GM21515 (cell line): ENCODE measurements at regions not wholly inside any gene's neighbourhood (a gene's known extent, or its start where the extent isn't known, plus 50 kb on each side); places are given as distances from the start of the nearest gene placed in this dataset.

ENCODE experiments used
- ATAC-seq: cut with Tn5 transposase; IDR thresholded peaks from one replicate; pipeline ENCODE4 v1.9.1; 2021; ENCODE audit not compliant: unreplicated experiment

DNA sequence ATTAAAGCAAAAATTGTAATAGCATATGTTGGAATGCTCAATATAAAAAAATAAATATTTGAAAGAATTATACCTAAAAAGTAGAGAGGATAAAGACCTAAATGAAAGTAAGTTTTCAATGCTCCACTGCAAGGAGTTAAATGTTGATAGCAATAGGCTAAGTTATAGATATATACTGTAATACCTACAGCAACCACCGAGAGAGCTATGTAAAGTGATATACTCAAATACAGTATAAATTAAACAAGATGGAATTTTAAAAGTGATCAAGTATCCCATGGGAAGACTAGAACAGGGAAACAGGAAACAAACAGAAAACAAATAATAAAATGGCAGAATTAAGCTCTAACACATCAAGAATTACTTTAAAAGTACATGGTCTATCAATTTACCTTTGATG lies 73.9 kb downstream of the CASP3 start:
- ATAC-seq: no peak

DNA sequence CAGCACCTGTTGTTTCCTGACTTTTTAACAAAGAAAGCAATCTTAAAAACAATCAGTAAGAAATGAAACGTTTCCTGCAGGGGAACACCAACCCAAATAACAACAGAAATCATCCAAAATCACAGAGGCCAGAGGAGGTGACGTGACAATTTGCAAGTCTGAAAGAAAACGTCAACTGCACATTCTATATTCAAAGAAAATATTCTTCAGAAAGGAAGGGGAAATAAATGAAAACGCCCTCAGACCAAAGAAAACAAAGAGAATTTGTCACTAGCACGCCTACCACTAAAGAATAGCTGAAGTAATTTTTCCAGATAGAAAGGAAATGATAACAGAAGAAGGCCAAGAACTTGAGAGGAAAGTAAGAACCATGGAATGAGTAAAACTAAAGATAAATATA lies 74.4 kb downstream of the CASP3 start:
- ATAC-seq: no peak

DNA sequence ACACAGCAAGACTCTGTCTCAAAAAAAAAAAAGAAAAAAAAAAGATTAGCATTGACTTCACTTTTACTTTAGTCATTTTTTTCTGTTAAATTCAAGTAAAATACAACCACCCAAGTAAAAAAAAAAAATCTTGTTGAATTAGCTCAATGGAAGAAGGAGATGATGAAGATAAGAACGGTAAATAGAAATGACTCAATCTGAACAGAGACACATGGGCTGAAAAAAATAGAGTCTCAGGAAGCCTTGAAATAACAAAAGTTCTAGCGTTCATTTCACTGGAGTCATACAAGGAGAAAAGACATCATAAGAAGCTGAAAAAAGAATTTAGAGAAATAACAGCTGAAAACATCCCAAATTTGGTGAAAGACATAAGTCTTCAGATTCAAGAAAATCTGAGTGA lies 75.5 kb downstream of the CASP3 start:
- no peak for ATAC-seq

DNA sequence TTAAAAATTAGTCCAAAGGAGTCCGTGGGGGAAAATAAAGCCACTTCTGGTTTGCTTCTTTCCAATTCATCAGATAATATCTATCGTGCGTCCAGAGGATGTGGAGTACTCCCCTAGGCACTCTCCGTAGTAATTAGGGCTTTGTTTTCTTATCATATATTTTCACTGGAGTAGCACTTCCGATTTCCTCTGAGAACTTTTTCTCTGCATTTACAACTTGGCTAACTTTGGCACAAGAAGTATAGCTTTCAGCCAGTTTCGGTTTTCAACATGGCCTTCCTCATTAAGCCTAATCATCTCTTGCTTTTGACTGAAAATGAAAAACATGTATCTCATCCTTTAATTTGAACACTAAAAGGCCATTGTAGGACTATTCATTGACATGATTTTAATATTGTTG lies 80.5 kb downstream of the CASP3 start:
- ATAC-seq: no peak

DNA sequence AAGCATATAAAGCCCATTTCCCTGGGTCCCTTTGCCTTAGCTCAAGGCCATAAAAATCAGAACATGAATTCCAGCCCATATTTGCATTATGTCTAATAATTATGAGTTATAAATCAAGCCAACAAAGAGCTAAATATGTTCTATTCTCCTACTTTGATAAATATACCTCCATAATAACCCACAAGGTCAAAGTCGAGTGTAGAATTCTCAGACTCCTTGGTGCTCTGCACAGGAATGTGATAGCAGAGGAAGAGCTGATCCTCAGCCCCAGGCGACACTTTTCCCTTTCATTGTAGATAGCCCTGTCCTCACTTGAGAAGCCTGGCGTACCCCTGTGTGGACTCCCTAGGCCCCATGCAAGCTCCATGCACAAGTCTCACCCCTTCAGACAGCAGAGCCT lies 85.6 kb downstream of the CASP3 start:
- no peak for ATAC-seq

DNA sequence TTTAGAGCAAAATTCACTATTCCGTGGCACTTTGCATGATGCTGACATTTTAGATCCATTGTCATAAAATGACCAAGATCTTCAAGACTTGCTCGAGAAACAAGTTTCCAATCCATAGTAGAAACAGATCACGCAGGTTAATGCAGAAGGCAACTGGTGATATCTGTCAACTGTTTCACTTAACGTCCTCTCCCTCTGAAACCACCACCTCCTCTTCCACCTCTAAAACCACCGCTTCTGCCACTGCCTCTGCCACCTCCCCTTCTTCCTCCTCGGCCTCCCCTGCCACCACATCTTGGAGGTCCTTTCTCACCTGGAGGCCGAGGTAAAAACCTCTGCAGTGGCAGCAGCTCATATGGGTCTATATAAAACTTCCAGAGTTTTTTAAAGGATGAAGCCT lies 84.6 kb upstream of the IRF2 start:
- no peak for ATAC-seq

DNA sequence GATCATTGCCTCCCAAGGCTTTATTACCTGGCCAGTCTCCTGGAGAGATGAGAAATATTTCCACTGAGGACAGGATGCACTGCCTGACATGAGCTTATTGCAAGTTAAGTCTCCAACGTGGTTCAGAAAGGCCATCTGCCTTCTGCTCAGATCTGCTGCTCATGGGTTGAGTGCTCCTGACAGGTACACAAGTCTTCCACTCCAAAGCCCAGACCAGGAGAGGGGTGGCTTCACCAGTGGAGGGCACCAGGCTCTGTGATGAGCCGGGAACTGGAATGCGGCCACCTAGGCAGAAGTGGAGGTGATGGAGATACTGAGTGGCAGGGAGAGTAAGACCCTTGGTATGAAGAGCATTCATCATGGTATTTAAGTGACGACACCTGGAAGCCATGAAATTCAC lies 79.5 kb upstream of the IRF2 start:
- ATAC-seq: no peak

DNA sequence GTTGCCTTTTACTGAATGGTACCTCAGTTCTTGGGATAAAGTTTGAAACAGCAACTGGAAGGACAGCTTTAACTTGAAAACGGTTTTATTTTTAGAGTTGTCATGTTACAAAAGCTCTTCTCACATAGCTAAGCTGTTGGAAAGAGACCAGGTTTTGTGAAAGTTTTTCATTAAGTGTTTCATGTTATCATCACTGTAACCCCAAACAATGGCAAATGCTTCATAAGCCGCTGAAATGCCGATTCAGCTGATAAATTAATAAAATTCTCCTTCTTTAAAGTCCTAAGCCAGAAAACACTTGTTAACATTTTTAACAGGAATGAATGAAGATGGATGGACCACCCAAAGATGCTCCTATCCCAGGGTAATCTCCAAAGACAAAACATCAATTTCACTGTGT lies 76.1 kb upstream of the IRF2 start:
- no peak for ATAC-seq

DNA sequence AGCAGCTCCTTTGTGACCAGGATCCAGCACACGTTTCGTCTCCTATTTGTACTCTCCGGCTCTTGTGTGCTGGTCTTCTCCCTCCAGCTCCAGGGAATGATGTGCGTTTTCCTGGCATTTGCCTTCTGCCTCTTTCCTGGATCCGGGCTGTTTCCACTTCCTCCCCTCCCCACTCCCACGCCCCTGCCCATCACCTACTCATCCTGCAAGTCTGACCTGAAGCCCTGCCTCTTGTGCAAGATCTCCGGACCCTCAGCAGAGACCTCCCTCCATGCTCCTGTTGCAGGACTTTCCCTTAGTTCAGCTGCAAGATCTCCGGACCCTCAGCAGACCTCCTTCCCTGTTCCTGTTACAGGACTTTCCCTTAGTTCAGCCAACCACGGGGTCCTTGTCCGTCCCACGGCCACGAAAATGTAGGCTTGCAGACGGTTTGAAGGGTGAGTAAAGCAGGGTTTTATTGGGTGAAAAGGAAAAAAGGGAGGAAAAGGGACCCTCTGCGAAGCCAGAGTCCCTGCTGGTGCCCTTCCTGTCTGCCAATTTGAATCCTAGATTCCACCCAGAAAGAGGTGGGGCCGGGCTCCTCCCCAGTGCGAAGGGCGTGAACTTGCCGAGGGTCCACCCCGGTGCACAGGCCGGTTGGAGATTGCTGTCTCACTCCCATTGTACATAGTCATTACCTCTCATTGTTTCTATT lies 74.4 kb upstream of the IRF2 start:
- ATAC-seq: no peak

DNA sequence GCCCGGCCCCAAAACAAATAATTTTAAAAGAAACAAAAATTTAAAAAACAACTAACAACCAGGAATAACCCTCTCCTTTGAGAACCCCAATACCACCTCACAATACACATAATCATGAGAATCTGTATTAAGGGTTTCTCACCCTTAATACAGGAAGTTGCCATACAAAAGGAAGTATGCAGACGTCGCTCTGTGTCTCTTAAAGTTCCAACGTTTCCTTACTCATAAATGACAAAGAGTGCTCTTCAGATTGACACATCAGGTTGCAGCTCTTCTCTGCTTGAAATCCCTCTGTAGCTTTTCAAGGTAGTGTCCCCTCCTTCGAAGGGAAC lies 73.9 kb upstream of the IRF2 start:
- ATAC-seq: no peak

DNA sequence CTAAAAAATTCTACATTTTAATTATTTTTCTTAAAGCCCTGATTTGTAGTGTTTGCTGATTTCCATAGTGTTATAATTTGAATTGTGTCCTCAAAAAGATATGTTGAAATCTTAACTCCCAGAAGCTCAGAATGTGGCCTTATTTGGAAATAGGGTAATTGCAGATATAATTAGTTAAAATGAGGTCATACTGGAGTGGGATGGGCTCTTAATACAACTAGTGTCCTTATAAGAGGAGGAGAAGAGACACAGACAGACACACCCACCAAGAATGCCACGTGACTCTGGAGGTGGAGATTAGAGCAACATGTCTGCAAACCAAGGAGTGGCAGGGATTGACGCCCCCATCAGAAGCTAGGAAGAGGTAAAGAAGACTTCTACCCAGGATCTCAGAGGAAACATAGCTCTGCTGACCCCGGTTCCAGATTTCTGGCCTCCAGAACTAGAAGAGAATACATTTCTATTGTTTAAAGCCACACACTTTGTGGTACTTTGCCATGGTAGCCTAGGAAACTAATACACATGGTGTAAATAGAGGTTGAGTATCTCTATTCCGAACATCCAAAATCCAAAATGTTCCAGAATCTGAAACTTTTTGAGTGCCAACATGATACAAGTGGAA lies 70.5 kb upstream of the IRF2 start:
- no peak for ATAC-seq

DNA sequence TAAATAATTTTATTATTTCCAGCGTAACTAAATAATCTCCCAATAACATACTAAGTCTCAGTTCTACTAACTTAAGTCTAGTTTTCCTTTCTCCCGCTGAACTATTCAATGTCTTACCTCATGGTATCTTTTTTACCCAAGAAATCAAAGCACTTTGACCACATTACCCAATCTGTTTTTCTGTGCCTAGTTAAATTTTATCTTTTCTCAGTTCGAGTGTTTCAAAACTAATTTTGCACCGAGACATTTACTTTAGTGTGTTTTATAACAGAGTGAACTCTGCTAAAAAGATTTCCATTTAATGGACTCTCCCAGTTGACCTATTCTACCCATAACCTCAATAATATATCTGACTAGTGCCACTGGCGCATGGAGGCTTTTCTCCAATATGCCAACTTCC lies 67.6 kb upstream of the IRF2 start:
- ATAC-seq: no peak

DNA sequence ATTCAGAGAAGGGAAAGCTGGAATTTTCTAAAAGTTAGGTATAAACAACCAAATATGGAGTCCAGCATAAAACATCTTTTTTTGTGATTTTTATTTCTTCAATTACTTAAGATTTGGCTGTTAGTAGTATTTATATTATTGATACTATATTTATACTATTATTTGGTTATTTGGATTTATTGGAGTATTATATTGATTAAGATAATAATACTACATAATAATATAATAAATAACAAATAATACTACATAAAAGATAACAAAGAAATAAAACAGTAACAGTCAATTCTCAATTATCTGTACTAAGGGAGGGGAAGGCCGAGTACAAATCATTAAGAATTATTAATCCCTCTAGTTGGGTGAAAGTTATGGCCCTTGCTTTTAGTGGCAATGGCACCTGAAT lies 66.0 kb upstream of the IRF2 start:
- no peak for ATAC-seq

DNA sequence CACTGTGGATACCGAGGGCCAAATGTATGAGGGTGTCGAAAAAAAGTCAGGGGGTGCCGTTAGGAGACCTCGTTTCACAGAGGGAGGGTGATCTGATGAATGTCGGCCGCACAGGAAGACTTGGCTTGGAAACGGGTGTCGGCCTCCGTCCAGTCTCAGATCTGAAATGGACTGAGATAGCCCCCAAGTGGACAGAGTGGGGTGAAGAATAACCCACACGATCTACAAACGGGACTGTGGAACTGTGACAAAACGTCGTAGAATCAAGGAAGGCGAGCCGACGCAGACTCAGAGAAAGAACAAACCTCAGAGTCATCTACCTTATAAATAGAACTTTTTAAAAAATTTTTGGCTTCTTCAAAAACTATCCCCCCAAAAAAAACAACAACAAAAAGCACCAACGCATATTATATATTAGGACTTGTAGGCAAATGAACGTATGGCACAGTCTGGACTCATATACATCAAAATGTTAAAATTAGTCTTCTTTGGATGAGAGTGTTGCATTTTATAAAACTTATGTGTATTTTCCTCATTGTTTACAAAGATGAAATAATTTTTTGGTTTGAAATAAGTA lies 63.8 kb upstream of the IRF2 start:
- ATAC-seq: peak; percentile 47

DNA sequence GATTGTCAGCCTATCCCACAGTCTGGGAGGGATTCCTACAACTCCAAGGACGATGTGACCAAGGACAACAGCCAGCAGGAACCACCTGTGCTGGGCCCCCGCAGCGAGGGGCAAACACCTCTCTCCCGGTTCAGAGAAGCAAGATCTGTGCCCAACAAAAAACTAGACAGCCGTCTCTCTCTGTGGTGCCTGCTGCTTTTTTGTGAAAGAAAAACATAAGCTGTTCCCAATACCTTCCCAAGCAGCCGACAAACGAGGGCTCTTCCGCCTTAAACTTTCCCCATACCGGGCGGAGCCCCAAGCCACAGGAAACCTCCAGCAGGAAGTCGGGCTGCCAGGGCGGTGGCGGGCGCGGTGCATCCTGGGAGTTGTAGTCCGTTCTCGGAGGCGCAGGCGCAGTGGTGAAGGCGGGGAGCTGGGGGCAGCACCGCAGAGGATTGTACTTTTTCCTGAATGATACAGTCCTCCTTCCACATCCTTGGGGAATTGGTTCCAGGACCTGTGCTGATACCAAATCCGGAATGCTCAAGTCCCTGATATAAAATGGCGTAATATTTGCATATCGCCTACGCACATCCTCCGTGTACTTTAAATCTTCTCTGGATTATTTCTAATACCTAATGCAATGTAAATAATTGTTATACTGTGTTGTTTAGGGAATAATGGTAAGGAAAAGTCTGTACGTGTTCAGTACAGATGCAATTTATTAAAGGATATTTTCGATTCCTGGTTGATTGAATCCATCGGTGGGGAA lies 63.1 kb upstream of the IRF2 start:
- ATAC-seq: peak; percentile 52

DNA sequence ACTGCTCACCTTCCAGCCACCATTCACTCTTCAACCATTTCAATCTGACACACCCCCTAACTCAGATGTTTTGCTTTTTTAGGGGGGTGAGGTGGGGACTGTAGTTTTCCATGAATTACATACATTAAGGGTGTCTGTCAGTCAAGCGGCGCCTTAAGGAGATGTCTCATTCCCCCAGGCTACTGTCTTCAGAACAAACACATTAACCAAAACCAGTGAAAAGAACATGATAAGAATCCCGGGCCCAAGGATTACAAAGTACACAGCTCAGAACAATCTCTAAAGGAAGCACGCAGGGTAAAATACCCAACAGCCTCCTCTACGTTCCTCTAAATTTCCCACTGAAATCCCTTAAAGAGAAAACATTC lies 62.5 kb upstream of the IRF2 start:
- ATAC-seq: no peak

DNA sequence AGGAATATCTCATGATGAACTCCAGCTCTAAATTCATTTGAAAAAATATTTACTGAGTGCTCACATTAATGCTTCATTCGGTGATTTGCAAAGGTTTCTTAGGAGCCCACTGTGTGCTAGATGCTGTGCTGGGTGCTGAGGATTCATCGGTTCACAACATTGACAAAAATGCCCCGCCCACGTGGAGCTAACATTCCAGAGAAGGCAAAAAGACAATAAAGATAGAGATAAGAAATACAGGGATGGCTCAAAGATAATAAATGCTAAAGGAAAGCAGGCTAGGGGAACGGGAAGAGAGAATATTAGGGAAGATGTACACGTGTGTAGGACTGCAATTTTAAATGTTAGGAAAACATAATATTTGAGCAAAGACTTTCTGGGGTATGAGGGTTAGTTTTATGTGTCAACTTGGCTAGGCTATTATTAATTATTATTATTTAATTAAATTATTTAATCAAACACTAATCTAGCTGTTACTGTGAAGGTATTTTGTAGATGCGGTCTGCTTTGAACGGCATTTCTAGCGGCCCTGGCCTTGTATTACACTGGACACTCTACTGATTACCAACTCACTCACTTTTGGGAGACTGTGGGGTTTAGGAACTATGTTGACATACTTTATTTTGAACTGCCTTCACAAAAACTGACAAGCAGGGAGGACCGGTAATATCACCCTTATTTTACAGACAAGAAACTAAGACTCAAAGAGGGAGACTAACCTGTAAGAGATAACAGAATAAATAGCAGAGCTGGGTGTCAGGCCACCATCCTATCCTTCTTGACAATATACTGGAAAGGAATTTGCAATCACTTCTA lies 61.9 kb upstream of the IRF2 start:
- ATAC-seq: no peak

DNA sequence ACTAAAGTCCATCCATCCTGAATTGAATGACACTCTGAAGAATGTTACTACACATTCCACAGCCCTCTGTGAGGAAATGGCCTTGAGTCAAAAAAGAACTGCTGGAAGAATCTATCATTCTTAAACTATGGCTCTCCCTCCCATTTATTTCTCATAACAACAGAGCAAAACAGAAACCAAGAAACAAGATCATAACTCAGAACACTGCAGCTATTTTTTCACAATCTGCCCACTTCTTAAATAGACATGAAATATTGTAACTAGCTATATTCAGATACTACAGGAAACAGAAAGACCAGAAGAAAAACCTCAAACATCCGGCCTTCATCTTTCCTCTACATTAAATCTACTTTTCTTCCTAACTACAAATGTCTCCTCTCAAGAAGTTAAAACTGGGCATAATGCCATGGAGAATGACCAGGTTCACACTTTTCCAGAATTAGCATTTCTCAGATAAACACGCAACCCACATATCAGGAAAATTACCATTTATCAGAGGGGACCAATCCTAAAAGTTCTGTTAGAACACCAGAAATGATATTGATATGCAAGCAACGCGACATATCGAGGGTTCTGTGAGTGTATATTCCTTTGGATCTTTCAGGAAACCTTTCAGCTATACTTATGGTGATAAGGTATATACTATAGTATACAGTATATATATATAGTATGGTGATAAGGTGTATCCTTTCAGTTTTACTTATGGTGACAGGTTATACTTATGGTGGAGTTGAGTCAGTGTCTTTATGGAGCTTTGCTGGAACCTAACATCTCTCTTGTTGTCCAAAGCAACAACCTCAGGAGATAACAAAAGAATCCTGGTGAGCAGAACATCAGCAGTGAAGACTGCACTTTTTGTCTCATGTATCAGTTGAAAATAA lies 60.4 kb upstream of the IRF2 start:
- ATAC-seq: peak; percentile 57

DNA sequence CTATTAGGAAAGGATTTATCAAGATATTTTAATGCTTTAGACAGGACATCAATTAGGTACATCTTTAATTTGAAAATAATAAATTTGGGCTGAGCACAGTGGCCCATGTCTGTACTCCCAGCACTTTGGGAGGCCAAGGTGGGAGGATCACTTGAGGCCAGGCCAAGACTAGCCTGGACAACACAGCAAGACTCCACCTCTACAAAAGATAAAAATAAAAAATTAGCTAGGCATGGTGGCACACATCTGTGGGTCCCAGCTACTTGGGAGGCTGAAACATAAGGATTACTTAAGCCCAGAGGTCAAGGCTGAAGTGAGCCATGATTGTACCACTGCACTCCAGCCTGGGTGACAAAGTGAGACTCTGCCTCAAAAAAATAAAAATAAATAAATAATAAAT lies 59.6 kb upstream of the IRF2 start:
- ATAC-seq: no peak

DNA sequence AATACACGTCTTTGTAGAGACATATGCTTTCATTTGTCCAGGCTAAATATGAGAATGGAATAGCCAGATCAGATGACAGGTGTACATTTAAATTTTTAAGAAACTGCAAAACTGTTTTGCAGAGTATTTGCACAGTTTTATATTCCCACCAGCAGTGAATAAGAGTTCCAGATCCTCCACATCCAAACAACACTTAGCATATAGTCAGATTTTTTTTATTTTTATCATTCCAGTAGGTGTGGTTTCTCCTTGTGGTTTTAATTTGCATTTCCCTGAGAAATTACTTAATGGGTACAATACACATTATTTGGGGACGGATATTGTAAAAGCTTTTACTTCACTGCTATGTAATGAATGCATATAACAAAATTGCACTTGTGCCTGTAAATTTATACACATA lies 56.7 kb upstream of the IRF2 start:
- ATAC-seq: no peak

DNA sequence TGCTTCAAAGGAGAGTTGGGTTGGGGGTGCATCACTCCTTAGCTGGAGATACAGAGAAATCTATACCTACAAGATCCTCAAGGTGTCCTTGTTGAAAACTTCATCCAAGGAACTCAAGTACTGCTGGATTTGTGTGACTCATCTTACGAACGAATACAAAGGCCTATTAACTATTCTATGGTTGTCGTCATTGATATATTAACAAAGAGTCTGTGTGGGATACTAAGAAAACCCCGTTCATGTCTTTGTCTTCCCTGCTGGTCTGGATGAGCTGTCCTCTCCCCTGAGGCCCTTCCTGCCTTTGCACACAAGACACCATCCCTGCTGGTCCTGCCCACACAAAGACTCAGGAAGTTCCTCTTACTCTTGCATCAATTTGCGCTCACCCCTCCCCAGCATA lies 54.9 kb upstream of the IRF2 start:
- no peak for ATAC-seq
